Esophagus squamous epithelium (tissue), 5 donors: ENCODE measurements at regions not wholly inside any gene's neighbourhood (a gene's known extent, or its start where the extent isn't known, plus 50 kb on each side); places are given as distances from the start of the nearest gene placed in this dataset.

Experiments
- DNase-seq: peaks from one replicate; lab custom pipeline; 2025; lab: John Stamatoyannopoulos, UW
- H3K27ac ChIP-seq, 4 donors: fragments of 200-600 bp; sonication (generic); one replicate each; pipeline ENCODE4 v1.5.1; 2016 to 2019; ENCODE audit warnings: mild to moderate bottlenecking in 1 of 4
- H3K27me3 ChIP-seq, 4 donors: fragments of 200-600 bp; sonication (generic); 1 replicate in 3 of 4; 2 replicates in 1 of 4; pipeline versions ENCODE4 v1.5.1 to v1.6.0; 2017 to 2021; ENCODE audit warnings: antibody characterized with exemption in 1 of 4
- H3K36me3 ChIP-seq, 3 donors: fragments of 200-600 bp; sonication (generic); one replicate each; pipeline ENCODE4 v1.5.1; 2016 to 2019
- H3K4me1 ChIP-seq, 3 donors: fragments of 200-600 bp; sonication (generic); one replicate each; pipeline ENCODE4 v1.5.1; 2017 to 2019
- H3K4me3 ChIP-seq, 4 donors: fragments of 200-600 bp; sonication (generic); 1 replicate in 3 of 4; 2 replicates in 1 of 4; pipeline ENCODE4 v1.5.1; 2016 to 2019; ENCODE audit warnings: mild to moderate bottlenecking in 2 of 4, moderate library complexity in 1 of 4
- H3K9me3 ChIP-seq, 3 donors: fragments of 200-600 bp; sonication (generic); one replicate each; pipeline ENCODE4 v1.5.1; 2016 to 2019
- POLR2A ChIP-seq, 4 donors: fragments of 450-650 bp; IDR thresholded peaks; one replicate each; pipeline ENCODE4 v1.6.1; 2017; ENCODE audit warnings: antibody characterized with exemption in 4 of 4, mild to moderate bottlenecking in 4 of 4, moderate library complexity in 3 of 4
- WGBS, 2 donors: methylation state at CpG; one replicate each; pipeline ENCODE4 v1.1.5; 2018; 5-methylcytosine and 5-hydroxymethylcytosine counted together
- intact Hi-C: fragments of 100-400 bp; cut with DNase I; formaldehyde crosslinking; loops from one replicate; pipeline ENCODE4 v1.15.0; 2022
- TF ChIP-seq, protein P1 (sequence below), 6 experiments: fragments of 450-650 bp in 4 of 6; fragments of 200-600 bp in 2 of 6; sonication (generic) in 2 of 6; IDR thresholded peaks; one replicate each; pipeline ENCODE4 v1.5.1; 2016 to 2019; ENCODE audit warnings: antibody characterized with exemption in 6 of 6, mild to moderate bottlenecking in 4 of 6, moderate library complexity in 4 of 6
- donor health status: DM: yes; HTN: yes; CAD: no.

DNA sequence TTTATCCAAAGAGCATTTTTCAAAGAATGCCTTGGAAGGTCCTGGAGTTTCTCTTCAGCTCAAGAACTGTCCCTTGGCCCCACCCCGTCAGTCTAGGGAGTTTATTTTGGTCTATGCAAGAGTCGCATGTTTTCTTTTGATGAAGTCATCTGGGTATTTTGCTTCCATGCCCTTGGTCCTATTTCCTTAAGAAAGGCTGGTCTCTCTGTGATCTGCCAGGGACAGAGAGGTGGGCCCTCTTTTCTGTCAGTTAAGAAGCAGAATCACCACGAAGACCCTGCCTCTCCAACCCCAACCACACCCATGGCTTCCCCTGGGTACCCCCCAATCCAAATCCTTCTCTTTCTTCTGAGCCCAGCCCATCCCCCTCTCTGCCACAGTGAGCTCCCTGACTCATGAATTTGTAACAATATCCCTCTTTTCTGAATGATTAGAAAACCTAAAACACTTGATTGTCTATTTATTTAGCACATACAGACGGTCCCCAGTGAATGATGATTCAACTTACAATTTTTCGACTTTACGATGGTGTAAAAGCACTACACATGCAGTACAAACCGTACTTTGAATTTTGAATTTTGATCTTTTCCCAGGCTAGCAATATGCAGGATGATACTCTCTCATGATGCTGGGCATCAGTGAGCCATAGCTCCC is 163.5 kb upstream of the ADRA1B start:
- no peak overlapping the region for H3K4me3 ChIP-seq
- 54 to 63% methylated on average over 7 of the region's 7 CpGs for WGBS, 2 donors
- no peaks in the 10 kb centered on the region for H3K4me1 ChIP-seq
- no peaks in the 10 kb centered on the region for H3K36me3 ChIP-seq
- no peak for TF ChIP-seq POLR2A (IDR thresholded peaks at IDR 0.05)
- TF ChIP-seq, protein P1, sequence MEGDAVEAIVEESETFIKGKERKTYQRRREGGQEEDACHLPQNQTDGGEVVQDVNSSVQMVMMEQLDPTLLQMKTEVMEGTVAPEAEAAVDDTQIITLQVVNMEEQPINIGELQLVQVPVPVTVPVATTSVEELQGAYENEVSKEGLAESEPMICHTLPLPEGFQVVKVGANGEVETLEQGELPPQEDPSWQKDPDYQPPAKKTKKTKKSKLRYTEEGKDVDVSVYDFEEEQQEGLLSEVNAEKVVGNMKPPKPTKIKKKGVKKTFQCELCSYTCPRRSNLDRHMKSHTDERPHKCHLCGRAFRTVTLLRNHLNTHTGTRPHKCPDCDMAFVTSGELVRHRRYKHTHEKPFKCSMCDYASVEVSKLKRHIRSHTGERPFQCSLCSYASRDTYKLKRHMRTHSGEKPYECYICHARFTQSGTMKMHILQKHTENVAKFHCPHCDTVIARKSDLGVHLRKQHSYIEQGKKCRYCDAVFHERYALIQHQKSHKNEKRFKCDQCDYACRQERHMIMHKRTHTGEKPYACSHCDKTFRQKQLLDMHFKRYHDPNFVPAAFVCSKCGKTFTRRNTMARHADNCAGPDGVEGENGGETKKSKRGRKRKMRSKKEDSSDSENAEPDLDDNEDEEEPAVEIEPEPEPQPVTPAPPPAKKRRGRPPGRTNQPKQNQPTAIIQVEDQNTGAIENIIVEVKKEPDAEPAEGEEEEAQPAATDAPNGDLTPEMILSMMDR (IDR thresholded peaks at IDR 0.05), result no peak
- no peak for DNase-seq
- intact Hi-C loops, result no loop called here
- no peak overlapping the region for H3K27ac ChIP-seq
- H3K27me3 ChIP-seq, result no peaks in the 10 kb centered on the region
- peaks cover 0 to 9% (median 0%) of the 10 kb centered on the region in 3 donors for H3K9me3 ChIP-seq

DNA sequence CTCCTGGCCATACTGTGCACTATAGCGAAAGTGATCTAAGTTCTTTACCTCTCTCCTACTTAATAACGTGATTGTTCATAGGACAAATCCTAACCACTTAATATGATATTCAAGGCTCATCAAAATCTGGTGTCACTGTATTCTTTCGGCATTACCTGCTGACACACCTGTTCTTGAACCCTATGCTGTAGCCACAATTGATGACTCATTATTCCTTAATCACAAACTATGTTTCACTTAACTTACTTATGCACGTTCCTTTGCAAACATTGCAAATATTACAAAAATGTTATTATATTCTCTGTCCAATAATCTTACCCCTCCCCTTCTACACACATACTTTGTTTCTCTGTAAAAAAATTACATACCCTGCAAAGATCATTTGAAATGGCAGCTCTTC is 158.1 kb upstream of the ADRA1B start:
- H3K4me1 ChIP-seq, result no peaks in the 10 kb centered on the region
- H3K27ac ChIP-seq, result no peak overlapping the region
- intact Hi-C loops, result no loop called here
- peaks cover 0 to 5% (median 0%) of the 10 kb centered on the region in 4 donors for H3K27me3 ChIP-seq
- H3K4me3 ChIP-seq, result no peak overlapping the region
- no peaks in the 10 kb centered on the region for H3K9me3 ChIP-seq
- no peaks in the 10 kb centered on the region for H3K36me3 ChIP-seq
- no peak for DNase-seq
- 50 to 70% methylated on average over 4 of the region's 4 CpGs for WGBS, 2 donors
- TF ChIP-seq, protein P1 (IDR thresholded peaks at IDR 0.05), result no peak
- no peak for TF ChIP-seq POLR2A (IDR thresholded peaks at IDR 0.05)

DNA sequence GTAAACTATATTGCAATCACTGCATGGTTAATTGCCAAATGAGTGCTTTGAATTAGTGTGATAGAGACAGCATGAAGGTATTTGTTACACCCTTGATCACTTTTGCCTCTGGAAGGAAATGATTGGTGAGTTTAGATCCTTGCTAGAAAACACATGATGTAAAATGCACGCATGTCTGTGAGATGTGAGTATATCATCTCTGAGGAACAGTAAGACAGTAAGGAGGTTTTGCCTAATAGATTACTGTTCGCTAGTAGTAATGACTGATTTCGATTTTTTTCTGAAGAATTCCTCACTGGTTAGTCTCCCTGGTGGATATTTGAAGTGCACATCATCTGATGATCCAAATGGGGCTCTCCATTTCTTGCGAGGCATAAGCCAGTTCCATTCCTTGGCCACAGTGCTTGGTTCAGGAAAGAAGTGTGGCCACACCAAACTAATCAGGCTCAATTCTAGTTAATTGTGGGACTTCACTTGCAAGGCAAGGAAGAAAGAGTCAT is 156.4 kb upstream of the ADRA1B start:
- Histone ChIP-seq H3K27me3 (peaks cover 0 to 5% (median 0%) of the 10 kb centered on the region in 4 donors), H3K4me3 (no peak overlapping the region), H3K4me1 (no peaks in the 10 kb centered on the region), H3K9me3 (no peaks in the 10 kb centered on the region), H3K27ac (no peak overlapping the region), H3K36me3 (no peaks in the 10 kb centered on the region)
- 75 to 83% methylated on average over 4 of the region's 4 CpGs for WGBS, 2 donors
- DNase-seq, result no peak
- intact Hi-C loops, result no loop called here
- TF ChIP-seq, protein P1 (IDR thresholded peaks at IDR 0.05), result no peak
- TF ChIP-seq POLR2A (IDR thresholded peaks at IDR 0.05), result no peak

DNA sequence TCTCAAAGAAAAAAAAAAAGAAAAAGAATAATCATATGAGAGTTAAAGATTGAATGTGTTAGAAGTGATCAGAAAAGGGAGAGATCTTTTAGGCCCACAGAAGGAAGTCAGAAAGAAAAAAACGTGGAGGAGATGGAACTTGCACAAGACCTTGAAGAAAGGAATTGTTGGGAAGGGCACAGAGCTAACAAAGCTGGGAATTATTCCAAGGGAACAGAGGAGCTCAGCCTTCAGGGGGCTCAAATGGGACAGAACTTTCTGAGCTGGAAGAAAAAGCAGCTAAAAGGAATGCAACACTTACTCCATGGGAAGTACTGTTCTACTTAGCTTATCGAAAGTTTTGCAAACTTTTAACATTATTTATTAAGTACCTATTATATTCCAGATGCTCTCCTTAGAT is 153.4 kb upstream of the ADRA1B start:
- TF ChIP-seq, protein P1 (IDR thresholded peaks at IDR 0.05), result no peak
- TF ChIP-seq POLR2A (IDR thresholded peaks at IDR 0.05), result no peak
- H3K4me3 ChIP-seq, result no peak overlapping the region
- intact Hi-C loops, result no loop called here
- H3K9me3 ChIP-seq, result no peaks in the 10 kb centered on the region
- H3K36me3 ChIP-seq, result no peaks in the 10 kb centered on the region
- peaks cover 0 to 5% (median 0%) of the 10 kb centered on the region in 4 donors for H3K27me3 ChIP-seq
- DNase-seq, result no peak
- H3K4me1 ChIP-seq, result no peaks in the 10 kb centered on the region
- 73 to 75% methylated on average over 2 of the region's 2 CpGs for WGBS, 2 donors
- no peak overlapping the region for H3K27ac ChIP-seq

DNA sequence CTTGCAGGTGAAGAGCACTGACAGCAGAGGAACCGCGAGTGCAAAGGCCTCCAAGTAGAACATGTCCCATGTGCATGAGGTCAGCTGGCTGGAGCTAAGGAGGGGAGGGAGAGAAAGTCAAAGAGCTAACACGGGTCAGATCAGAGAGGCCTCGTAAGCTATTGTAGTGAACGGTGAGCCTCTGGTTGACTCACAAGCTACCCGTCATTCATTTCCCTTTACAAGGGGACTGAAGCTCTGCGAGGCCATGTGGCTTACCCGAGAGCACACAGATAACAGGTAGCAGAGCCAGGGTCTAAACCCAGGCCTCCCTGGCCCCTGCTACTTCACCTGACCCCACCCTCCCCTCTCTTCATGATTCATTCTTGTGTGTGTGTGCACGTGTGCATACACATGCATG is 152.7 kb upstream of the ADRA1B start:
- H3K4me3 ChIP-seq, result no peak overlapping the region
- H3K27me3 ChIP-seq, result peaks cover 0 to 5% (median 0%) of the 10 kb centered on the region in 4 donors
- no peaks in the 10 kb centered on the region for H3K4me1 ChIP-seq
- H3K36me3 ChIP-seq, result no peaks in the 10 kb centered on the region
- no peak for TF ChIP-seq POLR2A (IDR thresholded peaks at IDR 0.05)
- TF ChIP-seq, protein P1 (IDR thresholded peaks at IDR 0.05), result no peak
- no peaks in the 10 kb centered on the region for H3K9me3 ChIP-seq
- intact Hi-C loops, result no loop called here
- WGBS, 2 donors, result 62 to 80% methylated on average over 9 of the region's 9 CpGs
- H3K27ac ChIP-seq, result no peak overlapping the region
- DNase-seq, result no peak
